ENCODE measurements at regions not wholly inside any gene's neighbourhood (a gene's known extent, or its start where the extent isn't known, plus 50 kb on each side); places are given as distances from the start of the nearest gene placed in this dataset.

DNA sequence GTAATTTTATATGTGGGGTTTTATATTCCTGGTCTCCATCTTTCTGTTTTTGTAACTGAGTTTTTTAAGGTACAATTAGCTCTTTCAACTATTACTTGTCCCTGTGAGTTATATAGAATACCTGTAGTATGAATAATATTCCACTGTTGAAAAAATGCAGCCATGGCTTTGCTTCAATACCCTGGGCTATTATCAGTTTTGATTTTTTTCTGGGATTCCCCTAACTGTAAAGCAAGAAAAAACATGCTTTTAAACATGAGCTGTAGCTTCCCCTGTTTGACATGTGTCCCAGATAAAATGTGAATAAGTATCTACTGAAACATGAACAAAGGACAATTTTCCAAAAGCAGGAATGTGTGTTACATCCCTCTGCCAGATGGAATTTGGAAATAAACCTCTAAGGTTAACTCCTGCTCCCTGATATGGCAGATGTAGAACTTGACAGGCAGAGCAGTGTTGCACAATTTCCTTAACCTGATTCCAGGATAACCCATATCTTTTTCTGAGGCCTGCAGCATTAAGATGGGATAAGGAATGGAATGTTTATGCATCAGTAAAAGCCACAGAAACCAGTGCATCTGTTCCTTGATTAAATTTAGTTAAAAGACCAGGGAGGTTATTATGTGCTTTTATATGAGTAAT lies 88.3 kb upstream of the TMSB4Y start (continued):
- TF ChIP-seq BCL11A (IDR thresholded peaks at IDR 0.05; ENCODE audit: low read depth in 2 of 2, low read length in 2 of 2) (no peak), KDM5A (IDR thresholded peaks at IDR 0.05; ENCODE audit: low read length) (no peak), ATF2 (IDR thresholded peaks at IDR 0.05; ENCODE audit: low read length) (no peak)
